Activated gamma-delta T cell treated with anti-CD3 and anti-CD28 coated beads, Interleukin-2, amount 50 U/mL, for 16 hours (primary cell): ENCODE measurements at regions not wholly inside any gene's neighbourhood (a gene's known extent, or its start where the extent isn't known, plus 50 kb on each side); places are given as distances from the start of the nearest gene placed in this dataset.

ENCODE experiments used
- DNase-seq: peaks from one replicate; pipeline ENCODE4 v3.0.0-alpha.2; 2020; ENCODE audit warnings: low read depth

GRCh38 chr1:60173729-60174505, 100.3 kb upstream of the C1orf87 start:
- DNase-seq = no peak

GRCh38 chr1:60173006-60173405, 99.4 kb upstream of the C1orf87 start:
- no peak for DNase-seq

GRCh38 chr1:60171801-60172200, 98.2 kb upstream of the C1orf87 start:
- no peak for DNase-seq

GRCh38 chr1:60170709-60171108, 97.1 kb upstream of the C1orf87 start:
- DNase-seq = no peak

GRCh38 chr1:60169206-60169605, 95.6 kb upstream of the C1orf87 start:
- no peak for DNase-seq

DNA sequence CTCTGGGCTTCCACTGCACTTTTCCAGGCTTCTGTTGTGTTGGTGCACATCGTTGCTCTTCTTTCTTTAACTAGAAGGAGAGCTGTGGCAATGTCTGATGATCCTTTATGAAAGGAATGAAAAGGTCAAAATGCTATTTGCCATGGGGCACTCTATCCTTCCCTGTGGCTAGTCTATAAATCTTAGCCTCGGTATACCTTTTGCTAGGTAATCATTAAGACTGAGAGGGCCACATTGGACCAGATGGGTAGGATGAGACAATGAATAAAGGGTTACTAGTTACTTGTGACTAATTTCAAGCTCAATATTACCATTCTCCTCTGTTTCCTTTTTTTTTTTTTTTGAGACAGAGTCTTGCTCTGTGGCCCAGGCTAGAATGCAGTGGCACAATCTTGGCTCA, 89.4 kb upstream of the C1orf87 start:
- no peak for DNase-seq

DNA sequence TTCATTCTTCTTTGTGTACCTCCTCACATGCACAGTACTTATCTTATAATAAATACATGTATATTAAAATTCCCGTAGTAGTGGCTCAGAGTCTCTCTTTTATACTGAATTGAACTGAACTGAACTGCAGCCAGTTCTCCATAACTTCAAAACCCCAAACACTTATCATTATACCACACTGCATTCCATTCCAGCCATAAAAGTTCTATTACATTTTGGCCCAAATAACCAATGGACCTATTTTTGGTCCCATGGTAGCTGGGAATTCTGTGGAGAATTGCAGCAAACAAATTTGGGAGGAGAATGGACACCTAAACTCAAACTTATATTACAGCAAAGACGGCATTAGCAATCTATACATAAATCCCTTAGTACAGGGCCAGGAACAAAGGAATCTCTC, 86.6 kb upstream of the C1orf87 start:
- no peak for DNase-seq

DNA sequence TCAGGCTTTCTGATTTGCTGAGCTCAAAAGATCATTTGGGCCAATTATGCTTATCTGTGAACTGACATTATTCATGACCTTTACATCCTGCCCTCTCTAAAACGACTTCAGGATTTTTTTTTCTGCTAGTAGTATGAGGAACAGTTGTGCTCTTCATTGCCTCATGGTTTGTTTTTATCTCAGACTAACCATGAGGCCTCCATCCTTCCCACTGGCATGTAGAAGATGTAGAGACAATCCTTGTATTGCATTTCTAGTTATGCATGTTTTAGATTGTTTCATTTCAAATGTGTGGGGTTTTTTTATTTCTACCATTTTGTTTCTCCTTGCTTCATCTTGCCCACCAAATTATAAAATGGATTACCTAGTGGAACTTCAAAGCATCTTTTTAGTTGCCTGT, 82.8 kb upstream of the C1orf87 start:
- no peak for DNase-seq

- no peak for DNase-seq
Measured at GRCh38 chr1:60153961-60154360, 80.4 kb upstream of the C1orf87 start.

- no peak for DNase-seq
Measured at GRCh38 chr1:60152891-60153290, 79.3 kb upstream of the C1orf87 start.

DNA sequence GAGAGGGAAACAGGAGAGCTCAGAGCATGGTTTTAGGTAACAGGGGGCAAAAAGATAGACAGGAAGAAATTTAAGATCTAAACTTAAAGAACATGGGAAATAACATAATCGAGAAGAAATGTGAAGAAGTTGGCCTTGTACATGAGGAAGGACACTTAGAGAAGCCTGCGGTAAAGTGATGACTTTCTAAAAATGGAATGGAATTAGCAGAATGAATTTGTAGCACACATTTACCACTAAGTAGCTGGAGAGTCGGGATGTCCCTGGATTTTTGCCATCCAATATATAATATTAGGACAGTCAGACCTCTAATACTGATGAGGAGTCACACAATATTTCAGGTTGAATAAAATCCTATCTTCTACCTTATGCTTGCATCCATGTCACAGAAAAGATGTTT, 77.7 kb upstream of the C1orf87 start:
- no peak for DNase-seq

DNA sequence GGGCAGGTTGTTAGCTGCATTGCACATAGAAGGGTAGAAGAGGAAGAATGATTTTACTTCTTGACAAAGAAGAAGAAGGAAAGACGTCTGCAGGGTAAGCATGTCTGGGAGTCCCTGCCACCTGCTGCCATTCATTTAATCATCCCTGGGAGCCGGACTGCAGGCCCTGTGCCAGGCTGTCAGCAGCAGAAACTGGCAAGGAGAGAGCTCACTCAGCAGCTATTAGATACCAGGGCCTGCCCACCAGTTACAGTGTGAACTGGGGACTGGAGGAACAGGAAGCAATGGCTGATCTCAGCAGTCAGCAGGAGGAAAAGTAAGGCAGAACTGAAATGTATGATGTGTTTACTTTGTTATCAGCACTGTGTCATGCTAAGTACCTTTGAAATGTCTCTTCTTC, 75.7 kb upstream of the C1orf87 start:
- DNase-seq = no peak

GRCh38 chr1:60146884-60147283, 73.3 kb upstream of the C1orf87 start:
- DNase-seq = no peak

DNA sequence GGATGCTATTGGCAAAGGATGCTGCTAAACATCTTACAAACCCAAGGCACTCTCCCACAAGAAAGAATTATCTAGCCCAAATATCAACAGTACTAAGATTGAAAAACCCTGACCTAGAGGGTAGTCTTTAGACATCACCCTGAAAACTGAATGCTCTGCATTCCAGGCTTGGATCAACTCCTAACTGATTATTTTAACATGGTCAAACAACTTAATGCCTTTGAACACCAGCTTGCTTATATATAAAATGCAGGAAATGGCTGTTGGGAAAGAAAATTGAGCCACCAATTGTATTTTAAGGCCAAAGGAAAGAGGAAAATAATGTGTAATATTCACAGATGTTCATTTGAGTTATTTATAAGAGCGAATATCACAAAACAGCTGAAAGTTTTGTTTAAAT, 72.2 kb upstream of the C1orf87 start:
- no peak for DNase-seq

GRCh38 chr1:60141743-60142142, 68.2 kb upstream of the C1orf87 start:
- DNase-seq = no peak

DNA sequence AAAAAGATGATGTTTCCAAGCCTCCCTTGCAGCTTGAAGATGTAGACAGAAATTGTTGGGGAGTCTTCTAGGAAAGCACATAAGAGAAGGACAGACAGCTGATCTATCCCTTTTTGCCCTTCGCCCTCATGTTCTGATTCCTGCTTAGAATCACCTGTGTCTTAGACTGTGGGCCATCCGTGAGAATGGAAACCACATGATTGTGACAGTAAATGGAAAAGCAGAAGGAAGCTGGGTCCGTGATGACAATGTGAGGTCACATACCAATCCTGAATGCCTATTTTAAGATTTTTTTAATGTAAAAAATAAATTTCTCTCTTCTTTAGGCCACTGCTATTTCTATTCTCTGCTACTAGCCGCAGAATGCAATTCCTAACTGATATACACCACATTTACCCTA, 67.7 kb upstream of the C1orf87 start:
- no peak for DNase-seq

GRCh38 chr1:60137406-60137805, 63.8 kb upstream of the C1orf87 start:
- DNase-seq = no peak

GRCh38 chr1:60136395-60136794, 62.8 kb upstream of the C1orf87 start:
- DNase-seq = no peak

DNA sequence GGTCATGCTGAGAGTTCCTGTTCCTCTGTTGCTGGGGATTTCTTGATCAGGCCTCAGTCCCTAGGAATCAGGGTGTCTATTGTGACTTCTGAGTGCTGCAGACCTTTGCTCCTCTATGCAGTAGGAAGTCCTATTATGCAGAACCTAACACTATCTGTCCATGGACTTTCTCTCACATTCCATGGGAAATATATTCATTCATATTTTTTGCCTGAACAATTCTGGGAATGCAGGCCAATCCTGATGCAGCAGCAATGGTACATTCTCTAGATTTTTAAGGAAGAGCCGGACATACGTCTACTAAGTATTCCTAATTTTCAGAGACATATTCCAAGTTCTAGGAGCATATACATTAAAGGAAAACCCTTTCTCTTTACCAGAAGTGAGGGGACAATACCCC, 61.1 kb upstream of the C1orf87 start:
- DNase-seq = no peak

DNA sequence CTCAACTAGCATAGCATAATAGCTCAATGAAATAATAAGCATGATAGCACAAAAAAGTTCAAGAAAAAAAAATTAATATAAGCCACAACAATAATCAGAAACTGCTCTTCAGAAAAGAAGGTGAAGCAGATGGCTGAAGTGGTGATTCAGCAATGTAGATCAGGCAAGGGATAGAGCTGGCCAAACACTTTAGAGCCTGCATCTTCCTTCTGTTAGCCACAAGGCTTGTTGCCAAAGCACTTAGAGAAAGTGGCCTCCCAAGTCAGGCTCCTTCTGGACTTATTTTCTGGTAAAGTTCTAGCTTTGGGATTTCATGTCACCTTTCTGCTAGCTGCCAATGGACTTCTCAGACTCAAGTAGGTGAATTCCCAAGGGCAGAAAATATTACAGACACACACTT, 60.3 kb upstream of the C1orf87 start:
- no peak for DNase-seq

- DNase-seq = no peak
Measured at GRCh38 chr1:60133000-60133673, 59.6 kb upstream of the C1orf87 start.

DNA sequence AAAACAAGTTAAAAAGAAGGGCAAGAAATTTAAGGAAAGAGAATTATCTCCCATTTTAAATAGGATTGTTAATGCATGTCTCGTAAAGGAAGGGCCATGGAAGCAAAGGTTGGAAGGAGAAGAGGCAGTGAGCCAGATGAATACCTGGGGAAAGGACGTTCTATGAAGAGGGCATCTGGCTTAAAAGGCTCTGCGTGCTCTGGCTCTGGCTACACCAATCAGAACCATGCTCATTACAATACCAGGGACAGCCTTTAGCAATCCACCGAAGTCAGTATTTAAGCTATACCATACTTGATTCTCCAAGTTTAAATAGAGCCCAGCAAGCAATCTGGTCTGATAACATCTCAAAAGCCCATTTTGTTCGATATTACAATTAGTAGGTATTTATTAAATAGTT, 58.5 kb upstream of the C1orf87 start:
- DNase-seq = no peak

DNA sequence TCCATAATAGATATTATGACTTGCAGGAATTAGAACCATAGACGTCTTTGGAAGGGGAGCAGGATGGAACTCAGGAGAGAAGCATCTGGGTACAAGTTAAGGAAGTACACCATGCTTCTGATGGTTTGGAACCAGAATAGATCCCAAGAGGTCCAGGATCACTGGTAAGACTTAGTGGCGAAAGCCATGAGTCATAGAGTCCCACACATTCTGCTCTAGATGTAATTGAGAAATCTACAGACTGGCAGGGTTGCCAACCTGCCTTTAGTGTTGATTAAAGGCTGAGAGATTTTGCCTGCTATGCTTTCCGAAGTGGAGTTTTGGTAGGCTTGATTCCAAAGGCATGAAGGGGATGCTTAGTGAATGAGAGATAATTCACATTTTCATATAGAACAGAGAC, 57.1 kb upstream of the C1orf87 start:
- DNase-seq = no peak

GRCh38 chr1:60129911-60130310, 56.3 kb upstream of the C1orf87 start:
- DNase-seq = no peak
